Peyer's patch (tissue), 4 donors: ENCODE measurements at regions not wholly inside any gene's neighbourhood (a gene's known extent, or its start where the extent isn't known, plus 50 kb on each side); places are given as distances from the start of the nearest gene placed in this dataset.

Source experiments
- POLR2A ChIP-seq, 2 donors: fragments of 450-650 bp; IDR thresholded peaks; one replicate each; pipeline ENCODE4 v1.5.1; 2017; ENCODE audit warnings: antibody characterized with exemption in 2 of 2, mild to moderate bottlenecking in 2 of 2, moderate library complexity in 2 of 2
- TF ChIP-seq, protein P1 (sequence below), 6 experiments: fragments of 450-650 bp in 4 of 6; fragments of 200-600 bp in 2 of 6; sonication (generic) in 1 of 6; IDR thresholded peaks; one replicate each; pipeline ENCODE4 v1.5.1; 2017 to 2019; ENCODE audit warnings: antibody characterized with exemption in 6 of 6, mild to moderate bottlenecking in 3 of 6, moderate library complexity in 1 of 6

DNA sequence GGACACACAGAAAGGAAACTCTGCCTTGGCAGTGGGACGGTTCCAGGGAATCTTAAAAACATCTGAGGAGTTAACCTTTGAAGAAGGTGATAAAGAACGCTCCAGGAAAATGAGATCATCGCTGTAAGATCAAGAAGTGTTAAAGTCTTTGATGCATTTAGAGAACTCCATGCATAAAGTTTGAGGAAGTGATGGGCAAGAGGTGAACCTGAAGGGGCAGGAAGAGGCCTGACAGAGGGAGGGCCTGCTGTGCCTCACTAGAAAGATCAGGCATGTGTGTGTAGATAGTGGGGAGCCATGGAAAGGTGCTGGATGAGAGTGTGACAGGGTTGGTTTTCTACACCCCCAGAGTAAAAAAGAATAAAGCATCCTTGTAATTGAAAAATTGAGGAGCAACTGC lies 889.2 kb downstream of the MCTP2 start:
- TF ChIP-seq, protein P1, sequence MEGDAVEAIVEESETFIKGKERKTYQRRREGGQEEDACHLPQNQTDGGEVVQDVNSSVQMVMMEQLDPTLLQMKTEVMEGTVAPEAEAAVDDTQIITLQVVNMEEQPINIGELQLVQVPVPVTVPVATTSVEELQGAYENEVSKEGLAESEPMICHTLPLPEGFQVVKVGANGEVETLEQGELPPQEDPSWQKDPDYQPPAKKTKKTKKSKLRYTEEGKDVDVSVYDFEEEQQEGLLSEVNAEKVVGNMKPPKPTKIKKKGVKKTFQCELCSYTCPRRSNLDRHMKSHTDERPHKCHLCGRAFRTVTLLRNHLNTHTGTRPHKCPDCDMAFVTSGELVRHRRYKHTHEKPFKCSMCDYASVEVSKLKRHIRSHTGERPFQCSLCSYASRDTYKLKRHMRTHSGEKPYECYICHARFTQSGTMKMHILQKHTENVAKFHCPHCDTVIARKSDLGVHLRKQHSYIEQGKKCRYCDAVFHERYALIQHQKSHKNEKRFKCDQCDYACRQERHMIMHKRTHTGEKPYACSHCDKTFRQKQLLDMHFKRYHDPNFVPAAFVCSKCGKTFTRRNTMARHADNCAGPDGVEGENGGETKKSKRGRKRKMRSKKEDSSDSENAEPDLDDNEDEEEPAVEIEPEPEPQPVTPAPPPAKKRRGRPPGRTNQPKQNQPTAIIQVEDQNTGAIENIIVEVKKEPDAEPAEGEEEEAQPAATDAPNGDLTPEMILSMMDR (IDR thresholded peaks at IDR 0.05), result no peak
- no peak for TF ChIP-seq POLR2A (IDR thresholded peaks at IDR 0.05)
